H1 (cell line): ENCODE measurements at regions not wholly inside any gene's neighbourhood (a gene's known extent, or its start where the extent isn't known, plus 50 kb on each side); places are given as distances from the start of the nearest gene placed in this dataset.

ENCODE experiments used
- CTCF ChIA-PET: fragments of 300-600 bp; sonication (Branson Sonifier 250); formaldehyde crosslinking; loops from one replicate; lab custom pipeline; 2021; ENCODE audit not compliant: partially characterized antibody; lab: Charles Lee
- POLR2A ChIA-PET: fragments of 300-600 bp; sonication (Branson Sonifier 250); formaldehyde crosslinking; loops from one replicate; lab custom pipeline; 2021; ENCODE audit warnings: inconsistent platforms; ENCODE audit not compliant: partially characterized antibody; lab: Charles Lee
- DNase-seq, 2 experiments: peaks; one replicate each; pipeline versions ENCODE4 v3.0.0 to v3.0.0-alpha.2; 2010 to 2022; ENCODE audit warnings: low spot score in 2 of 2, low read depth in 1 of 2, mixed read lengths in 1 of 2
- FAIRE-seq: peaks from 2 replicates; lab custom pipeline; 2011; peaks lifted over from hg19 to GRCh38; lab: Jason Lieb, UNC
- H2AFZ ChIP-seq: 2 replicates; pipeline ENCODE4 v1.8.1; 2012; ENCODE audit warnings: low read length, inconsistent platforms
- H2AK5ac ChIP-seq: 2 replicates; pipeline ENCODE4 v1.6.1; 2013; ENCODE audit warnings: low read depth, low read length
- H2BK120ac ChIP-seq: replicated peaks from 2 replicates; pipeline ENCODE3; 2013; ENCODE audit warnings: low read depth, low read length, inconsistent platforms
- H2BK12ac ChIP-seq: 2 replicates; pipeline ENCODE4 v1.6.1; 2013; ENCODE audit warnings: low read depth, low read length
- H2BK15ac ChIP-seq: 2 replicates; pipeline ENCODE4 v1.6.1; 2013; ENCODE audit warnings: low read length
- H2BK20ac ChIP-seq: 2 replicates; pipeline ENCODE4 v1.6.1; 2013; ENCODE audit warnings: low read length
- H2BK5ac ChIP-seq: 2 replicates; pipeline ENCODE4 v1.6.1; 2013; ENCODE audit warnings: low read depth, low read length
- H3K14ac ChIP-seq: 2 replicates; pipeline ENCODE4 v1.6.1; 2013; ENCODE audit warnings: inconsistent platforms; ENCODE audit not compliant: insufficient read length
- H3K18ac ChIP-seq: 2 replicates; pipeline ENCODE4 v1.6.1; 2013; ENCODE audit warnings: low read length; ENCODE audit errors: extremely low read depth
- H3K23ac ChIP-seq: 2 replicates; pipeline ENCODE4 v1.6.1; 2013; ENCODE audit warnings: inconsistent platforms; ENCODE audit not compliant: insufficient read length
- H3K23me2 ChIP-seq: 2 replicates; pipeline ENCODE4 v1.6.1; 2013; ENCODE audit warnings: low read depth, low read length
- H3K27ac ChIP-seq: 2 replicates; pipeline ENCODE4 v1.6.1; 2011; ENCODE audit warnings: low read depth, low read length, inconsistent platforms
- H3K27me3 ChIP-seq, 4 experiments: replicated peaks in 1 of 4; 1 replicate in 1 of 4; 2 replicates in 3 of 4; pipeline versions ENCODE4 v1.6.1 to v1.8.1; 2011 to 2013; ENCODE audit warnings: low read length in 3 of 4, mild to moderate bottlenecking in 3 of 4, inconsistent platforms in 2 of 4, mixed read lengths in 2 of 4, moderate library complexity in 1 of 4; ENCODE audit not compliant: control insufficient read depth in 3 of 4, insufficient read depth in 3 of 4; ENCODE audit errors: extremely low read depth in 1 of 4
- H3K36me3 ChIP-seq, 4 experiments: 2 replicates each; pipeline versions ENCODE4 v1.6.1 to v1.8.1; 2011 to 2013; ENCODE audit warnings: mild to moderate bottlenecking in 4 of 4, low read length in 3 of 4, moderate library complexity in 2 of 4, control low read depth in 1 of 4, inconsistent platforms in 1 of 4; ENCODE audit not compliant: insufficient read depth in 4 of 4, control insufficient read depth in 2 of 4
- H3K4ac ChIP-seq: replicated peaks from 2 replicates; pipeline ENCODE3; 2013; ENCODE audit warnings: low read length, low read depth, mixed read lengths, inconsistent platforms; ENCODE audit not compliant: insufficient read length
- H3K4me1 ChIP-seq, 4 experiments: replicated peaks in 1 of 4; 1 replicate in 1 of 4; 2 replicates in 3 of 4; pipeline versions ENCODE4 v1.6.1 to v1.8.1; 2011 to 2013; ENCODE audit warnings: low read length in 3 of 4, inconsistent platforms in 2 of 4, mixed read lengths in 1 of 4; ENCODE audit not compliant: insufficient read depth in 4 of 4, control insufficient read depth in 3 of 4
- H3K4me2 ChIP-seq, 2 experiments: 2 replicates each; pipeline versions ENCODE4 v1.6.1 to v1.8.1; 2011 to 2013; ENCODE audit warnings: low read depth in 2 of 2, low read length in 2 of 2, control low read depth in 1 of 2, inconsistent platforms in 1 of 2, mild to moderate bottlenecking in 1 of 2; ENCODE audit not compliant: insufficient read depth in 1 of 2
- H3K4me3 ChIP-seq, 4 experiments: fragments of 200-600, 300-600 bp in 1 of 4; sonication (generic), shearing (Covaris generic), sonication (Bioruptor Twin) in 1 of 4; 2 replicates each; pipeline versions ENCODE4 v1.5.1 to v1.8.1; 2011 to 2016; ENCODE audit warnings: low read length in 4 of 4, low read depth in 3 of 4, control low read depth in 2 of 4, inconsistent platforms in 2 of 4, mild to moderate bottlenecking in 2 of 4, mixed read lengths in 1 of 4, moderate library complexity in 1 of 4; ENCODE audit not compliant: insufficient read depth in 2 of 4; ENCODE audit errors: extremely low read depth in 1 of 4
- H3K56ac ChIP-seq: replicated peaks from 2 replicates; pipeline ENCODE3; 2013; ENCODE audit warnings: low read depth, mild to moderate bottlenecking, mixed read lengths, low read length, inconsistent platforms; ENCODE audit not compliant: insufficient read length
- H3K79me1 ChIP-seq: 2 replicates; pipeline ENCODE4 v1.6.1; 2013; ENCODE audit warnings: low read depth, low read length, control low read depth
- H3K79me2 ChIP-seq, 2 experiments: 2 replicates each; pipeline versions ENCODE4 v1.6.1 to v1.8.1; 2012 to 2013; ENCODE audit warnings: low read length in 2 of 2, mild to moderate bottlenecking in 2 of 2, inconsistent platforms in 1 of 2; ENCODE audit not compliant: insufficient read depth in 2 of 2, control insufficient read depth in 1 of 2
- H3K9ac ChIP-seq, 4 experiments: replicated peaks in 1 of 4; 1 replicate in 1 of 4; 2 replicates in 3 of 4; pipeline versions ENCODE4 v1.6.1 to v1.8.1; 2011 to 2013; ENCODE audit warnings: low read depth in 3 of 4, low read length in 3 of 4, control low read depth in 2 of 4, mild to moderate bottlenecking in 2 of 4, moderate library complexity in 2 of 4, inconsistent platforms in 1 of 4; ENCODE audit errors: extremely low read depth in 1 of 4
- H3K9me3 ChIP-seq, 2 experiments: 2 replicates each; pipeline versions ENCODE4 v1.6.1 to v1.8.1; 2012 to 2013; ENCODE audit warnings: mild to moderate bottlenecking in 2 of 2, moderate library complexity in 2 of 2, control low read depth in 1 of 2, inconsistent platforms in 1 of 2, low read depth in 1 of 2, low read length in 1 of 2, mixed read lengths in 1 of 2; ENCODE audit not compliant: insufficient read depth in 2 of 2
- H4K20me1 ChIP-seq, 2 experiments: replicated peaks in 1 of 2; 2 replicates each; pipeline versions ENCODE3 to v1.8.1; 2011 to 2013; ENCODE audit warnings: inconsistent platforms in 2 of 2, low read length in 2 of 2, mild to moderate bottlenecking in 1 of 2; ENCODE audit not compliant: insufficient read depth in 2 of 2, control insufficient read depth in 1 of 2
- H4K5ac ChIP-seq: 2 replicates; pipeline ENCODE4 v1.6.1; 2013; ENCODE audit warnings: low read length, low read depth, mixed read lengths, inconsistent platforms; ENCODE audit not compliant: insufficient read length
- H4K8ac ChIP-seq: 2 replicates; pipeline ENCODE4 v1.8.0; 2013; ENCODE audit warnings: mild to moderate bottlenecking, moderate library complexity, low read length, inconsistent platforms; ENCODE audit not compliant: insufficient read depth; ENCODE audit errors: extremely low read depth
- H4K91ac ChIP-seq: replicated peaks from 2 replicates; pipeline ENCODE3; 2013; ENCODE audit warnings: low read length, mixed read lengths, inconsistent platforms; ENCODE audit not compliant: insufficient read length
- ATF3 ChIP-seq: IDR thresholded peaks from 2 replicates; pipeline ENCODE4 v1.6.1; 2011; ENCODE audit warnings: low read depth, mild to moderate bottlenecking, low read length; ENCODE audit not compliant: insufficient read depth
- BRCA1 ChIP-seq: IDR thresholded peaks from 2 replicates; pipeline ENCODE4 v1.6.1; 2012; ENCODE audit warnings: low read depth, low read length, improper control_type of control experiment
- EZH2 ChIP-seq: fragments of 200-600 bp; sonication (generic); IDR thresholded peaks from 2 replicates; pipeline ENCODE4 v1.7.1; 2012; ENCODE audit warnings: low read depth, mild to moderate bottlenecking, moderate library complexity, low read length, inconsistent platforms; ENCODE audit not compliant: severe bottlenecking
- GABPA ChIP-seq: IDR thresholded peaks from 2 replicates; pipeline ENCODE4 v1.6.1; 2011; ENCODE audit warnings: mild to moderate bottlenecking, low read length, moderate library complexity, borderline replicate concordance; ENCODE audit not compliant: insufficient read depth
- KDM1A ChIP-seq: fragments of 200-600, 300-600 bp; sonication (generic); IDR thresholded peaks from 2 replicates; pipeline ENCODE4 v1.7.1; 2016; ENCODE audit warnings: mild to moderate bottlenecking, low read length, borderline replicate concordance
- KDM5A ChIP-seq: fragments of 200-600 bp; IDR thresholded peaks from 2 replicates; pipeline ENCODE4 v1.7.1; 2012; ENCODE audit warnings: mild to moderate bottlenecking, low read length, inconsistent platforms, mixed read lengths
- MAX ChIP-seq: IDR thresholded peaks from 2 replicates; pipeline ENCODE4 v1.6.1; 2012; ENCODE audit warnings: inconsistent platforms
- POLR2A ChIP-seq, 2 experiments: IDR thresholded peaks; 1 replicate in 1 of 2; 2 replicates in 1 of 2; pipeline ENCODE4 v1.6.1; 2011; ENCODE audit warnings: low read depth in 2 of 2, low read length in 2 of 2, mild to moderate bottlenecking in 2 of 2; ENCODE audit errors: control extremely low read depth in 1 of 2
- POLR2AphosphoS5 ChIP-seq: IDR thresholded peaks from 2 replicates; pipeline ENCODE4 v1.6.1; 2011; ENCODE audit warnings: low read depth, low read length
- RNF2 ChIP-seq: fragments of 200-900, 300-1000 bp; sonication (generic); IDR thresholded peaks from 2 replicates; pipeline ENCODE4 v1.7.1; 2016; ENCODE audit warnings: borderline replicate concordance, low read depth, mild to moderate bottlenecking, antibody characterized with exemption, low read length; ENCODE audit not compliant: poor library complexity, severe bottlenecking; ENCODE audit errors: missing control alignments
- SIRT6 ChIP-seq: IDR thresholded peaks from one replicate; pipeline ENCODE4 v1.7.1; 2012; ENCODE audit warnings: low read length, inconsistent platforms
- SP4 ChIP-seq: IDR thresholded peaks from 2 replicates; pipeline ENCODE4 v1.6.1; 2012; ENCODE audit warnings: low read length, inconsistent platforms
- SRF ChIP-seq: IDR thresholded peaks from 2 replicates; pipeline ENCODE4 v1.6.1; 2011; ENCODE audit warnings: mild to moderate bottlenecking, low read depth, low read length, moderate library complexity
- TAF1 ChIP-seq: IDR thresholded peaks from 2 replicates; pipeline ENCODE4 v1.6.1; 2011; ENCODE audit warnings: mild to moderate bottlenecking, low read depth, low read length
- YY1 ChIP-seq: IDR thresholded peaks from 2 replicates; pipeline ENCODE4 v1.6.1; 2011; ENCODE audit warnings: low read depth, mild to moderate bottlenecking, low read length
- WGBS, 2 experiments: shearing (Covaris generic) in 1 of 2; methylation state at CpG; one replicate each; pipeline versions ENCODE4 v1.1.6 to v1.1.7; 2013 to 2015; ENCODE audit warnings: low lambda C conversion rate in 2 of 2, mixed read lengths in 2 of 2, inconsistent platforms in 1 of 2, low coverage in 1 of 2, missing lambda C conversion rate in 1 of 2; ENCODE audit not compliant: insufficient replicate concordance in 2 of 2, insufficient coverage in 1 of 2, insufficient read length in 1 of 2; ENCODE audit errors: extremely low coverage in 1 of 2, missing lambda C conversion rate in 1 of 2; 5-methylcytosine and 5-hydroxymethylcytosine counted together

GRCh38 chr15:26376243-26376642, 396.6 kb downstream of the GABRB3 start:
- WGBS, 2 experiments: 90% methylated on average over 2 of the region's 2 CpGs; no CpG with 5 or more reads in 1 of the 2 experiments
- Histone ChIP-seq H3K4me1 (peaks cover 0 to 2% (median 0%) of the 10 kb centered on the region in 4 experiments; a peak in 1 of 7 replicates), H2AFZ (no peak overlapping the region), H3K56ac (no peak overlapping the region), H3K23ac (no peak overlapping the region), H2BK15ac (no peak overlapping the region), H3K23me2 (no peaks in the 10 kb centered on the region; the same call in 1 of the 2 replicates), H4K20me1 (no peaks in the 10 kb centered on the region), H3K4me2 (no peak overlapping the region), H3K4ac (no peak overlapping the region), H3K36me3 (no peaks in the 10 kb centered on the region), H3K79me2 (no peaks in the 10 kb centered on the region), H4K5ac (no peak overlapping the region), H3K18ac (no peak overlapping the region), H3K9ac (no peak overlapping the region), H2BK20ac (no peak overlapping the region), H3K79me1 (no peaks in the 10 kb centered on the region), H2AK5ac (no peak overlapping the region), H2BK5ac (no peak overlapping the region), H3K9me3 (peaks cover 0 to 2% of the 10 kb centered on the region in 2 experiments; a peak in 1 of 4 replicates), H3K27me3 (peaks cover 0 to 1% (median 0%) of the 10 kb centered on the region in 4 experiments; a peak in 1 of 7 replicates), H3K4me3 (no peak overlapping the region), H4K91ac (no peak overlapping the region), H2BK120ac (no peak overlapping the region), H2BK12ac (no peak overlapping the region), H3K14ac (no peak overlapping the region), H4K8ac (no peak overlapping the region), H3K27ac (no peak overlapping the region)
- DNase-seq (no peak), FAIRE-seq (no peak)
- ChIA-PET POLR2A (no interaction called here), CTCF (no interaction called here)
- TF ChIP-seq POLR2A (IDR thresholded peaks at IDR 0.05; ENCODE audit: control extremely low read depth in 1 of 2, low read depth in 2 of 2, low read length in 2 of 2) (no peak), TAF1 (no peak), BRCA1 (no peak), GABPA (no peak), KDM5A (no peak), RNF2 (no peak), SIRT6 (no peak), SP4 (no peak), SRF (no peak), ATF3 (no peak), EZH2 (no peak), KDM1A (no peak), MAX (no peak), YY1 (no peak), POLR2AphosphoS5 (no peak)
